ENCODE measurements at regions not wholly inside any gene's neighbourhood (a gene's known extent, or its start where the extent isn't known, plus 50 kb on each side); places are given as distances from the start of the nearest gene placed in this dataset.

- ChIA-PET CTCF (no interaction called here), POLR2A (no interaction called here)
- DNase-seq (ENCODE audit: extremely low spot score), result no peak
- no peak for TF ChIP-seq CTCF (IDR thresholded peaks at IDR 0.05; ENCODE audit: control extremely low read depth, extremely low read depth, low read depth, missing control alignments)
Observed at GRCh38 chr20:60200305-60200918, 242.2 kb downstream of the CDH26 start.

GRCh38 chr20:60201198-60201835, 243.1 kb downstream of the CDH26 start:
- no peak for DNase-seq (ENCODE audit: extremely low spot score)
- CTCF ChIA-PET, result no interaction called here
- TF ChIP-seq CTCF (IDR thresholded peaks at IDR 0.05; ENCODE audit: control extremely low read depth, extremely low read depth, low read depth, missing control alignments), result no peak
- POLR2A ChIA-PET, result no interaction called here

GRCh38 chr20:60202046-60202445, 243.8 kb downstream of the CDH26 start:
- ChIA-PET POLR2A (no interaction called here), CTCF (interaction anchor here (1.0 to 2.0 kb wide), 3 partner anchors 10 to 60 kb away, joined by 3 to 12 read pairs (median 3); no protein-coding TSS in a partner anchor)
- TF ChIP-seq CTCF (IDR thresholded peaks at IDR 0.05; ENCODE audit: control extremely low read depth, extremely low read depth, low read depth, missing control alignments), result no peak
- DNase-seq (ENCODE audit: extremely low spot score), result no peak

- ChIA-PET CTCF (interaction anchor here (1.3 to 2.0 kb wide), 2 partner anchors 8 to 14 kb away, joined by 3 to 12 read pairs; no protein-coding TSS in a partner anchor), POLR2A (no interaction called here)
- no peak for DNase-seq (ENCODE audit: extremely low spot score)
- no peak for TF ChIP-seq CTCF (IDR thresholded peaks at IDR 0.05; ENCODE audit: control extremely low read depth, extremely low read depth, low read depth, missing control alignments)
Observed at GRCh38 chr20:60203451-60203850, 245.2 kb downstream of the CDH26 start.

GRCh38 chr20:60204601-60205000, 246.4 kb downstream of the CDH26 start:
- CTCF ChIA-PET, result interaction anchor here (1.1 kb wide), 1 partner anchor 9 kb away, joined by 4 read pairs; no protein-coding TSS in a partner anchor
- POLR2A ChIA-PET, result no interaction called here

GRCh38 chr20:60206259-60206658, 248.0 kb downstream of the CDH26 start:
- DNase-seq (ENCODE audit: extremely low spot score), result peak; percentile 39
- POLR2A ChIA-PET, result no interaction called here
- CTCF ChIA-PET, result no interaction called here
- TF ChIP-seq CTCF (IDR thresholded peaks at IDR 0.05; ENCODE audit: control extremely low read depth, extremely low read depth, low read depth, missing control alignments), result no peak

More at GRCh38 chr20:60204601-60205000, 246.4 kb downstream of the CDH26 start:
- no peak for TF ChIP-seq CTCF (IDR thresholded peaks at IDR 0.05; ENCODE audit: control extremely low read depth, extremely low read depth, low read depth, missing control alignments)
- no peak for DNase-seq (ENCODE audit: extremely low spot score)
